ENCODE measurements at regions not wholly inside any gene's neighbourhood (a gene's known extent, or its start where the extent isn't known, plus 50 kb on each side); places are given as distances from the start of the nearest gene placed in this dataset.

- TF ChIP-seq CTCF (IDR thresholded peaks at IDR 0.05) (no peak), POLR2A (IDR thresholded peaks at IDR 0.05) (no peak)
Measured at GRCh38 chr5:82336226-82336958, 58.2 kb upstream of the RPS23 start.

Data from tibial nerve (tissue), 3 donors.